ENCODE measurements at regions not wholly inside any gene's neighbourhood (a gene's known extent, or its start where the extent isn't known, plus 50 kb on each side); places are given as distances from the start of the nearest gene placed in this dataset.

- DNase-seq (ENCODE audit: low spot score), result no peak
These were observed 256.3 kb upstream of the RGS6 start for GRCh38 chr14:71675900-71676287.

GRCh38 chr14:71680736-71681387, 251.4 kb upstream of the RGS6 start:
- DNase-seq (ENCODE audit: low spot score), result no peak

DNA sequence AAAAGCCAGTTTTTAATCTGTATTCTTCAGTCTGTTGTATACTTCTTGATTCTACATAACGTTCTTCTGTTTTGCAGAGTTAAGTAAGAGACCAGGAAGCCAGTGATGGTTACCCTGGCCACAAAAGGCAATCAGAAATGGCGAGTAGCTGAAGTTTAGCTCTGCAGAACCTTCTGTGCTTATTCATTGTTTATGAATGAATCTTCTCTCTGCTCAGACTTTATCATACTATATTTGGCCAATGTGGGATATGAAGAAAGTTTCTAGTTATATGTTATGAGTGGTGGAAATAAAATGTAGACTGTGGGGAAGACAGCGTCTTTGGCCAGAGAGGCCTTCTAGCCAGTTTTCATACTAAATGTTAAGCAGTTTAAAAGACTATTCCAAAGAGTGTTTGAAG, 249.9 kb upstream of the RGS6 start:
- no peak for DNase-seq (ENCODE audit: low spot score)

- no peak for DNase-seq (ENCODE audit: low spot score)
These were observed 247.9 kb upstream of the RGS6 start for GRCh38 chr14:71684323-71684722.

DNA sequence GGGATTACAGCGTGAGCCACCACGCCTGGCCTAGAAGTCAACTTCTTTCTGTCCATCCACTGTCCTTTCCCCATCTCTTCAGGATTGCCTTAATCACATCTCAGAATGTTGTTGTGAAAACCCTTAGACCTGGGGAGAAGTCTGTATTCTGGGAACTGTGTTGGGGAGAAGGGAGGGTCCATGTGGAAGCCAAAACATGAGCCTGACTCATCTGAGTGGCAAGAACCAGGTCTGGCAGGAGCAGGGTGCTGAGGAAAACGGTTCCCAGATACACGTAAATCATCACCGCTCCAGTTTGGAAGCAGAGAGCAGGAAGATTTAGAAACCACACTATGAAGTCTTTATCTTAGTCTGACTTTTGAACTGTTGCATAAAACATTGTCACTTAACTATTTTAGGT, 245.6 kb upstream of the RGS6 start:
- DNase-seq (ENCODE audit: low spot score), result no peak

DNA sequence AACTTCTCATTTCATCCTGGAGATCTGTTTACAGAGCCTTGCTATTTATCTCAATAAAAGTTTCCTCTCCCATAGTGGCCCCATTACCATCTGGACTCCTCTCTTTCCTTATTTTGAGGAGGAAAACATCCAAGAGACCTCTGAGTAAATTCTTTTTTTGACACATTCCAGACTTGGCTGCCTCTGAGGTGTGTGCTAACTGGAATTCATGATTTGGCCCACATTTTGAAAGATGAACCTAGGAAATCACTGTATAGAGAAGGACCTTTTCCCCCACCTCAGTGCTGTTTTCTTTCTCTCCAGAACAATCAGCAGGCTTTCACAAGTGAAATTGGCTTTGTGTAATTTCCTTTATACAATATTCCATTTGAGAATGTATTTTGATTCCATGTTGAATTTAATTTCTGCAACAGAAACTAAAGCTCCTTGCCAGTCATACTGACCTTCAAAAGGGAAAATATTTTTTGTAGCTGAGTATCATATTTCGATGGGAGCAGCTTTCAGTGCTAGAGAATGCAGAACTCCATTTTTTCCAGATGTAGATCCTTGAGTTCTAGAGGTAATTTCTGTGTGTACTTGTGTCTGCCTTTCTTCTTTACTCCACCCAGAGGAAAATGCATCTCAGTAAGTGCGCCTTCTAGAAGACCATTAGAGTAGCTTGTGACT, 244.9 kb upstream of the RGS6 start:
- no peak for DNase-seq (ENCODE audit: low spot score)

DNA sequence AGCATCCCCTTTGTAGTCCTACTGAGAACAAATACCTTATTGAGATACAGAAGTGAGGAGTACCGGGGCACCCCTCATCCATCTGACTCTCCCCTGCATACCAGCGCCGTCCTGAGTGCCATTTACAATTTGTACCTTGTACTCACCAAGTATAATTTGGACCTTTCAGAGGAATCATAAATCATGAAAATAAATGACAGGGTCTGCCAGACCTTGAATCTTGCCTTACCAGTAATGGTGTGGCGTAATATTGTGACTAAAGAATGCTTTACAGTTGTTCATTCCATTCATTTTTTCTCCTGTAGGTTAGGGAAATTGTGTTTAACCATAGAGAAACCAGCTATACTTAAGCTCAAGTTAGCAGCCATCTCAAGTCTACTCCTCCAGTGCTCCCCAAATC, 243.7 kb upstream of the RGS6 start:
- no peak for DNase-seq (ENCODE audit: low spot score)

DNA sequence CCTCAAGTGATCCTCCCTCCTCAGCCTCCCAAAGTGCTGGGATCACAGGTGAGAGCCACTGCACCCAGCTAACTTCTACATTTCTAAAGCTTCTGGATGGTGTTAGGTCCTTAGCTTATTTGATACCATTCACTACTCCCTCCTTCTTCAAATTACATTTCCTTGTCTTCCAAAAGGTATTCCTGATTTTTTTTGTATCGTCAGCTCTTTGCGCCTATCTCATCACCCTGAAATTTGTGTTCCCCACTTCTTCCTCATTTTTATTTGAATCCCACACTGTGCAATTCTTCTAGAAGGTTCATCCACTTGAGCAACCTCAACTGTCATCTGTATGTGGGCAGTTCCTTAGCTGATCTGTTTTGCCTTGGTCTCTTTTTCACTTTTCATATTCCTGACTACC, 241.8 kb upstream of the RGS6 start:
- no peak for DNase-seq (ENCODE audit: low spot score)

DNA sequence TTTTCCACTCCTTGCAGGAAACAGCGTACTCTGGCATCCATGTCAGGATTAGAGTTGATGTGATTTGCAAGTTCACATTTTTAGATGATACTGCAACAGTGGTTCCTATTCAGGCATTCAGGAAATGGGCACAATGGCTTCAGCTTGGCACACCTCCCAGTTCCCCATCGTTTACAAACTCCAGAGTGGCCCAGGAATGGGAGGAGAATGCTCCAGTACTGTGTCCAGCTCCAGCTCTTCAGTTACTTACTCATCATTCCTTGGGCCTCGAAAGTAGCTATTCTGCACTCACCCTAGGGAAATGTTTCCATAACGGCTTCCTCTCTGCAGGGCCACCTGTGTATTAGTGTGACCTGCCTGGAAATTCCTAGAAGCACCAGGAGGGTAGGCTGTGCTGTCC, 239.7 kb upstream of the RGS6 start:
- DNase-seq (ENCODE audit: low spot score), result no peak

- DNase-seq (ENCODE audit: low spot score), result no peak
These were observed 238.8 kb upstream of the RGS6 start for GRCh38 chr14:71693381-71693780.

- DNase-seq (ENCODE audit: low spot score), result no peak
These were observed 237.4 kb upstream of the RGS6 start for GRCh38 chr14:71694591-71695530.

DNA sequence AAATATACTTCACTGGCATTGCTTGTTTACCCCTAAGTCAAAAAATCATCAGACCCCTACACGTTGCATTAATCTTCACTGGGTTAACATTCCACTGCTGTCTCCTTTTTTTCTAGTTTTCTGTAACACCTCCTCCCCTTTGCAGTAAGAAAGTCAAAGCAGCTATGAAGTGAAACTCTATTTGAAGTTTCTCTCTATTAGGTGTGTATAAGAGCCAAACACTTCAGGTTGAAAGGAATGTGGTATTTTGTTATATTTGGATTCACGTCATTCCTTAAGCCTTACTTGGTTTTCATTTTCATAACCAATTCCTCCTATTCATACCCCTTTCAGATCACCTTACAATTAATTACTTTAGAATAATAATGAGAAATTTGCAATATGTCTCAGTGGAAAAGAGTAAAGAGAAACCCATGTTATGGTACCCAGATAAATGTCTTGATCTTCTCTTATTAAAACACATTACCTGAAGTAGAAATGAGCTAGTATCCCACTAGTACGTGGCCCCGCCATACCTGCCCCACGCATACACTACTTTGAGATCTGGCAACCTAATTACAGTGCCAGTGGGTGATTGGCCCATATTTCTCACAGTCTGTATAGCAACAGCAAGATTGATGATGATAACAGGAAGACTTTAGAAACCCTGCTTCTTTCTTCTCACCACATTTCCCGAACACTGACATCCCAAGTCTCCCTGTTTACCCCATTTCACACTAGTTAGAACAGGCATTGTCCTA, 236.4 kb upstream of the RGS6 start:
- DNase-seq (ENCODE audit: low spot score), result no peak

GRCh38 chr14:71698027-71698426, 234.2 kb upstream of the RGS6 start:
- DNase-seq (ENCODE audit: low spot score), result no peak

DNA sequence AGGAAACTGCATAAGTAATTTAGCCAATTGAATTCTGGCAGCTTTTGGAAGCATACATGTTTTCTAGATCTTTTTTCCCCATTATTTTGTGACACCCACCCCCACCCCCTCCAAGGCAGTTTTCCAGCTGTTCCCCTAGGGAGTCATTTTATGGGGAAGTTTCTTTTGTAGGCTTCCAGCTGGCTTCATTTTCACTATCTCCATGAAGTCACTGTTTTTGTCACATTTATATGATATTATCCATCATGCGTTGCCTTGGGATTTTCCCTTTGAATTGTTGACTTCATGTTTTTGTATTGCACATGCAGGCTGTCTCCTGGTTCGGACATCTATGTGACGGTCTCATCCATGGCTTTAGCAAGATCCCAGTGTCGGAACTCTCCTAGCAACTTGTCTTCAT, 233.6 kb upstream of the RGS6 start:
- DNase-seq (ENCODE audit: low spot score), result no peak

DNA sequence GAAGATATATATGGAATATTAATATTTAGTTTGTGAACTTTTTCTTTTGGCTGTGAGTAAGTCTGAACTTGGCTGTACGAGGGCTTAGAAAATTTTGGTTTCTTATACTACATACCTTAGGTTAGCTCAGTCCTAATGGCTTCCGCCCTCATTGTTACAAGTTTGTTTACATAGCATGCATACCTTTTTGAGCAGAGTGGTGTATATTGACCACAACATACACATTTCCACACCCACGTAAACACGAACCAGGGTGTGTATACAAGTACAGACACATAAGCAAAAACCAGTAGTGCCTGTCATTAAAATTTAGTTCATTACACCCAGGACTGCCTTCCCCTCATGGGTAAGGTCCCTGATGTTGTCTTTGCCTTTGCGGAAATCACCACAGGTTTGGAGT, 230.2 kb upstream of the RGS6 start:
- no peak for DNase-seq (ENCODE audit: low spot score)

GRCh38 chr14:71702786-71703185, 229.4 kb upstream of the RGS6 start:
- no peak for DNase-seq (ENCODE audit: low spot score)

DNA sequence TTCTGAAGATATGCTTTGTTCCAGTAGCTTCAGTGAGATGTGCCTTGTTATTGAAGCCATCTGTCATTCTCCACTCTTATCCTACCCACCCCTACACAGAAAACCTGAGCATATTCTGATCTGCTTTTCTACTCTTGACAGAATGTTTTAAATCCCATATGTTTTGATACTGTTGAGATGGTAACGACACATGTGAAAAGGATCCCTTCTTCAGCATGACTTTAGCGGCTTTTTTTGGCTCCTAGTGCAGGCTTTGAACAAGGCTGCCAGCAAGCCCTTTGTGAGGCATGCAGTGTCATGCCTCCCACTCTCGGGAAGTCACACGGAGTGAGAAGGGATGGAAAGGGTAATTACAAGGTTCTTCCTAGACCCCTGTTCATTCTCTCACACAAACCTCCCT, 228.8 kb upstream of the RGS6 start:
- no peak for DNase-seq (ENCODE audit: low spot score)

- no peak for DNase-seq (ENCODE audit: low spot score)
These were observed 228.0 kb upstream of the RGS6 start for GRCh38 chr14:71704210-71704609.

DNA sequence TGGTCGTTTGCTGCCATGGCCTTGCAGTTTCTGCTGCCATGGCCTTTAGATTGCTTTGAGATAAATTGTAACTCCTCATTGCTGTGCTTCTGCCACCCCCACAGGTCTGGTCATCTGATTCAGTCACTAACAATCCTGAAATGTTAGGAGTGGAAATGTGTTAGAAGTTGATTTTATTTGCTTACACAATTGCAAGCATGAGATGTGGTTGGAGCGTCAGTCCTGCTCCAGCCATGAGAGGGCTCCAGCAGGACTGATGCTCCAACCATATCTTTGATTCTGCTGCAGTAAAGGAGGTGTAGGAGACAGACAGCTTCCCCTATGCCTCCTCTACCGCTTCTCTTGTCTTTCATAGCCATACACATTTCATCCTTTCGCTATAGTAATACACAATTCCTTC, 226.8 kb upstream of the RGS6 start:
- DNase-seq (ENCODE audit: low spot score), result no peak

DNA sequence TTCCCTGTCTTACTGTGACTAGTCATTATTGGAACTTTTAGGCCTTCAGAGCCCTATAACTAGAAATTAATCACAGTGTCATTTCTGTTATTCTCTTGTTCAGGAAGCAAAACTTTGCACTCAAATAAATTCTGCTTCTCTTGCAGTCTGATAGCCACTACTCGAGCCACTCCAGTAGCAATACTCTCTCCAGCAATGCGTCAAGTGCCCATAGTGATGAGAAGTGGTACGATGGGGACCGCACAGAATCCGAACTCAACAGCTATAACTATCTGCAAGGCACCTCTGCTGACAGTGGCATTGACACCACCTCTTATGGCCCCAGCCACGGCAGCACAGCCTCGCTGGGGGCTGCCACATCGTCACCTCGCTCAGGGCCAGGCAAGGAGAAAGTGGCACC, 223.2 kb upstream of the RGS6 start:
- no peak for DNase-seq (ENCODE audit: low spot score)

DNA sequence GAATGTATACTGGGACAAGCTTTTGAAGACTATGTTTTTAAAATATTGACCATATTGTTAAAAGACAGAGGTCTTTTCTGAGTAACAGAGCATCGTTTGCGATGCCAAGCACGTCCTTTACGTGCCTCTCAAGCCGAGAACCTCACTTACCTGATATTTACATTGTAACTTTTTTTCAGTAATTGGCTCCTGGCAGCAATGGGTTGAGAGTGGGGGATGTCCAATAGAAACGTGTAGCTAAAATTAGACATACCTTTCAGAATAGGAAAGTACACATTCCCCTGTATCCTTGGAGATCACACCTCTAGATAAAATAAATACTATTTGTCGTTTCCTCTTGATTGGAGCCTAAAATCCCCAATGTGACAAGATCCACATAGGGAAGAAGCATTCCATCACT, 222.2 kb upstream of the RGS6 start:
- no peak for DNase-seq (ENCODE audit: low spot score)

DNA sequence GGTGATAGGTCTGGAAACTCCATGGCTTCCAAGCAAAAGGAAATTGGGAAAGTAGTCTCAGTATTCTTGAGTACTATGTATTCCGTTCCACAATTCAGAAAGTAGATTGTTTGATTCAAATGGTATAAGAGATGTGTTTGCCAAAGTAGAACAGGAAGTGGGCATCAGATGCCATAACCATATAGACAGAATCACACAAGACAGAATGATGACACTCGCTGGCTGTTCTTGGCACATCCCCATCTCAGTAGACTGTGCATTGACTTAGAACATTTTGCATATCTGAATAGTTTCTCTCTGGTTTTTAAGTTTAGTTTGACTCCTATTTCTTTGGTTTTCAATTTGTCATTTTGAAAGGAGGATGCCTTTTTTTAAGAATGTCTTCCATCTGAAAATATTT, 221.1 kb upstream of the RGS6 start:
- DNase-seq (ENCODE audit: low spot score), result no peak

All from hematopoietic multipotent progenitor cell treated with erythropoietin and hydrocortisone succinate and interleukin-3 and kit ligand, for 17 days (in vitro differentiated cells).